Stimulated activated naive CD8-positive, alpha-beta T cell treated with anti-CD3 and anti-CD28 coated beads, Interleukin-15, Interleukin-2, amounts not matched to agents 100 ng/mL and 50 ng/mL, for 24 hours (primary cell): ENCODE measurements at regions not wholly inside any gene's neighbourhood (a gene's known extent, or its start where the extent isn't known, plus 50 kb on each side); places are given as distances from the start of the nearest gene placed in this dataset.

Experiments used
- H3K27ac Mint-ChIP-seq: one replicate; pipeline ENCODE4 v1.8.0; 2021; ENCODE audit warnings: mild to moderate bottlenecking, mixed read lengths
- H3K27me3 Mint-ChIP-seq: one replicate; pipeline ENCODE4 v1.8.0; 2021; ENCODE audit warnings: mixed read lengths
- H3K36me3 Mint-ChIP-seq: one replicate; pipeline ENCODE4 v1.8.0; 2021; ENCODE audit warnings: low read depth, mixed read lengths
- H3K4me1 Mint-ChIP-seq: one replicate; pipeline ENCODE4 v1.8.0; 2021; ENCODE audit warnings: low read depth, mixed read lengths
- H3K4me3 Mint-ChIP-seq: one replicate; pipeline ENCODE4 v1.8.0; 2021; ENCODE audit warnings: mild to moderate bottlenecking, mixed read lengths
- H3K9me3 Mint-ChIP-seq: one replicate; pipeline ENCODE4 v1.8.0; 2021; ENCODE audit warnings: mixed read lengths

DNA sequence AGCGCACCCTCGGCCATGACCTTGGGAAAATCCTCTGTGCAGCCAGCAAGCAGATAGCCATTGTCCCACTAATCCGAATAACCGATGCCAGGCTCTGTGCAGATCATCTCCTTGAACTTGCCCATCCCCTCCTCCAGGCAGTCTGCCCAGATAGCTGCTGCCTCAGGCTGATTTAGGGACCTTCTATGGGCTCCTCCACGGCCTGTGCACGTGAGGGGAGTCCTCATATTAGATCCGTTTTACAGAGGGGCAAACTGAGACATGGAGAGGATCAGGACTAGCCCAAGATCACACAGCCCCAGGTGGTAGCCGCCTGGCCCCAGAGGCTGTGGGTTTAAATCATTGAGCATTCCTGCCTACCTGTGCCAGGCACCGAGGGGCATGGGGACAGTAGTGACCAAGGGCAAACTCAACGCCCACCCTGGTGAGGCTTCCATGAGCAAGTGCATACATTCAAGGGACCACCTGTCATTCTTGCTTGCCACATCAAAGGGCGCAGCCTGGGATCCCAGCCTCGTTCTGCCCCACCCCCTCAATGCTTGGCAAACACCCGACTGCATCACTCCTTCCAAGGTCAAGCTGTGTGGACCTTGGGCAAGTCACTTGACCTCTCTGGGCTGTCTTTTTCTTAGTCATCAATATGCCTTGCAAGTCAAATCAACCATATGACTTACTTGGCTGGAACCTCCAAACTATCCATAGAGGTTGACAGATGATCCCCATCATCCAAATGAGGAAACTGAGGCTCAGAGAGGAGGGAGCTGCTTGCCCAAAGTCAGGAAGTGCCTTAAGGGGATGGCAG lies 131.6 kb downstream of the MN1 start:
- H3K27me3 Mint-ChIP-seq: peaks cover 21% of the 10 kb centered on the region
- no peak overlapping the region for H3K4me3 Mint-ChIP-seq
- H3K4me1 Mint-ChIP-seq: no peaks in the 10 kb centered on the region
- H3K36me3 Mint-ChIP-seq: no peaks in the 10 kb centered on the region
- peaks cover 5% of the 10 kb centered on the region for H3K9me3 Mint-ChIP-seq
- H3K27ac Mint-ChIP-seq: no peak overlapping the region

DNA sequence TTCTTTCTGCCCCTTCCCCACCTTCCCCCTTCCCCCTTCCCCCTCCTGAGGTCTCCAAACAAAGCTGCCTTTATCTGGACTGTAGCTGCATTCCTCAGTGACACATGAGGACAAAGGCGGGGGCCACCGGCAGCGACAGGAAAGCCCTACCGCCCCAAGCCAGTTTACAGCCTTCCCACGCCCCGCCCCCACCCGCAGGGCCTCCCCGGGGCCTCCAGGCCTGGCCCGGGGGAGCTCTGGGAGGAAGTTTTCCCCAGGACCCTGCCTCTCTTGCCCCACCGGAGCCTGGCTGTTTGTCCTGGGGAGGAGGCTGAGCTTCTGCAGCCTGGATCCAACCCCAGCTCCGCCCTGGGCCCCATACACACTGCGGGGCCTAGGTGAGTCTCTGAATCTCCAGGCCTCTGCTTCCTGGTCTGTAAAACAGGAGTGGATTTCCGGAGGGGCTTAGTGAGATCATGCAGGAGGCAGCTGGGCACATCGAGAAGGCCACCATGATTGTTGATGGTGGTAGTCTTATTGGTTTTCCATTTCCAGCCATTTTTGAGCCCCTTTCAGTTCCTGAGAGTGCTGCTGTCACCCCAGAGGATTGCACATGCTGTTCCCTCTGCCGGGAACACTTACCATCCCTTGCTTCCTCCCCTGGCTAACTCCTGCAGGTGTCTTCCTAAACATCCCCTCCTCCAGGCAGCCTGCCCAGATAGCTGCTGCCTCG lies 130.7 kb downstream of the MN1 start:
- H3K9me3 Mint-ChIP-seq: peaks cover 5% of the 10 kb centered on the region
- peaks cover 19% of the 10 kb centered on the region for H3K27me3 Mint-ChIP-seq
- H3K36me3 Mint-ChIP-seq: no peaks in the 10 kb centered on the region
- H3K4me1 Mint-ChIP-seq: no peaks in the 10 kb centered on the region
- no peak overlapping the region for H3K27ac Mint-ChIP-seq
- no peak overlapping the region for H3K4me3 Mint-ChIP-seq

DNA sequence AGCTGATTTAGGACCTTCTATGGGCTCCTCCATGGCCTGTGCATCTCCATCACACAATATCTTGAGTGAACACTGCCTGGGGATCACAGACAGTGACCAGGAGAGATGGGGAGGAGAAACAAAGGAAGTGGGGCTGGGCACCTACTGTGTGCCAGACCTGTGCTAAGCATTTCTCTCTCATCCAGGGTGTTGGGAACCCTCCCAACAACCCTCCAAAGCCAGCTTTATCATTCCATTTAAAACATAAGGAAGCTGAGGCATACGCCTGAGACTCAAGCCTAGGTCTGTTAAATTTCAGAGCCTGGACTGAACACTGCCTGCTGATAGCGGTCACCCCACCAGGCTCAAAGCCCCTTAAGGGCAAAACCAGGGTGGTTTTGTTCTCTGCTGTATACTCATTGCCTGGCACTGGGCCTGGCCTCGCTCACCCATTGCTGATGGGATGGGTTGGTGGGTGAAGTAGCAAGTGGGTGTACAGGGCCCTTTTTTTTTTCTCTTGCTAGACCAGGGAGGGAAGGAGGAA lies 130.1 kb downstream of the MN1 start:
- H3K36me3 Mint-ChIP-seq: no peaks in the 10 kb centered on the region
- peaks cover 3% of the 10 kb centered on the region for H3K9me3 Mint-ChIP-seq
- no peaks in the 10 kb centered on the region for H3K4me1 Mint-ChIP-seq
- peaks cover 18% of the 10 kb centered on the region for H3K27me3 Mint-ChIP-seq
- H3K27ac Mint-ChIP-seq: no peak overlapping the region
- no peak overlapping the region for H3K4me3 Mint-ChIP-seq

DNA sequence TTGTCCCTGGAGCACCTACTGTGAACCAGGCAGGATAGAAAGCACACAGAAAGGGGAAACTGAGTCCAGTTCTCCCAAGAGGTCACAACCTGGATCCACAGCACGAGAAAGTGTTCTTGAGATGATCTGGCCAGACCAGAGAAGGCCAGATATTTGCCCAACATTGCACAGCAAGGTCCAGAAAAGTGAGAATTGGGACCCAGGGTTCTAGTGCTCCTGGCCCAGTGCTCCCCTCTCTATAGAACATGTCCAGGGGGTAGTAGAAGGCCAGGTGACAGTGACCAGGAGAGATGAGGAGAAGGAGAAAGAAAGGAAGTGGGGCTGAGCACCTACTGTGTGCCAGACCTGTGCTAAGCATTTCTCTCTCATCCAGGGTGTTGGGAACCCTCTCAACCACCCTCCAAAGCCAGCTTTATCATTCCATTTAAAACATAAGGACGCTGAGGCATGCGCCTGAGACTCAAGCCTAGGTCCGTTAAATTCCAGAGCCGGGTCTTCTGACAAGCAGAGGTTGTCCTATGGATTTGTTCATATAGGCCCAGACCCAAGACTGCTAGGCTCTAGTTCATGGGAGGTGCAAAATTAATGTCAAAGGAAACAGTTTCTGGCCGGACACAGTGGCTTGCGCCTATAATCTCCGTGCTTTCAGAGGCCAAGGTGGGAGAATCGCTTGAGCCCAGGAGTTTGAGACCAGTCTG lies 128.7 kb downstream of the MN1 start:
- Mint-ChIP-seq H3K4me3 (no peak overlapping the region), H3K4me1 (no peaks in the 10 kb centered on the region), H3K9me3 (no peaks in the 10 kb centered on the region), H3K27me3 (peaks cover 13% of the 10 kb centered on the region), H3K36me3 (no peaks in the 10 kb centered on the region), H3K27ac (no peak overlapping the region)

DNA sequence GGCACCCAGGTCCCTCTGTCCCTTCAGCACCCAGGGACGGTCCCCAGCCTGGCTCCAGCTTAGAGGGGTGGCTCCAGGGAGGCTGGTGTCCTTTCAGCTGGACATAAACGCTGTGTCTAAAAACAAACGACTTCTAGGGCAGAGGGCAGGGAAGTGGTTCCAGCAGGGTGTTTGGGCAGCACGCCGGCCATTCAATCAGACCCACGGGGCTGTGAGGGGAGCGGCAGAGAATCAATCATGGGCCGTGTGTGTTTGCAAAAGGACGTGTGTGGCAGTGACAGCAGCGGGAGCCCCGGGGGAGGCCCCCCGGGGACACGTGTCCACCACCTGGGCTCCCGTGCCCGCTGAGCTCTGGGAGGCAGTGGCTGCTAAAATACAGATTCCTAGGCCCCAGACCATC lies 127.7 kb downstream of the MN1 start:
- Mint-ChIP-seq H3K36me3 (no peaks in the 10 kb centered on the region), H3K4me1 (no peaks in the 10 kb centered on the region), H3K27me3 (peaks cover 13% of the 10 kb centered on the region), H3K9me3 (no peaks in the 10 kb centered on the region), H3K4me3 (no peak overlapping the region), H3K27ac (no peak overlapping the region)

DNA sequence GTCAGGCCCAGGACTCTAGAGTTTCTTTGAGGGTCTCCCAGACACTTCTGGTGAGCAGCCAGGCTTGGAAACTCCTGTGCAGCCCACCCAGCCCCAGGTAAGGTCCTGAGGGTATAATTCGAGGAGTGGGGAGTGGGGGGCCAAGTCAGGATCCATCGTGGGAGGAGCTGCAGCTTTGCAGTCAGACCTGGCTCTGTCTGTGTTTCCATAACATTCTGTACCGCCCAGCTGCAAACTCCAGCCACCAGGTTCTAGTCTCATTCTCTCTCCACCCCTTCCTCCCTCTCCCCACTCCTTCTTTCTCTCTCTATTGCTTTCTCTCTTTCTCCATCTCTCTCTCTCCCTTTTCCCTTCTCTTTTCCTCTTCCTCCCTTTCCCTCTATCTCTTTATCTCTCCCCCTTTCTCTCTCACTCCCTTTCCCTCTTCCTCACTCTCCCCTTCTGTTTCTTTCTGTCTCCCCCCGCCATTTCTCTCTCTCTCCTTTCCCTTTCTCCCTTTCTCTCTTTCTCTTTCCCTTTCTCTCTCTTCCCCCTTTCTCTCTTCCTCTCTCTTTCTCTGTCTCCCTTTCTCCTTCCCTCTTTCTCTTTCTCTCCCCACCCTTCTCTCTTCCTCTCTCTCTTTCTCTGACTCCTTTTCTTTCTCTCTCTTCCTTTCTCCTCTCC lies 127.2 kb downstream of the MN1 start:
- Mint-ChIP-seq H3K9me3 (no peaks in the 10 kb centered on the region), H3K36me3 (no peaks in the 10 kb centered on the region), H3K4me3 (no peak overlapping the region), H3K4me1 (no peaks in the 10 kb centered on the region), H3K27me3 (peaks cover 13% of the 10 kb centered on the region), H3K27ac (no peak overlapping the region)

DNA sequence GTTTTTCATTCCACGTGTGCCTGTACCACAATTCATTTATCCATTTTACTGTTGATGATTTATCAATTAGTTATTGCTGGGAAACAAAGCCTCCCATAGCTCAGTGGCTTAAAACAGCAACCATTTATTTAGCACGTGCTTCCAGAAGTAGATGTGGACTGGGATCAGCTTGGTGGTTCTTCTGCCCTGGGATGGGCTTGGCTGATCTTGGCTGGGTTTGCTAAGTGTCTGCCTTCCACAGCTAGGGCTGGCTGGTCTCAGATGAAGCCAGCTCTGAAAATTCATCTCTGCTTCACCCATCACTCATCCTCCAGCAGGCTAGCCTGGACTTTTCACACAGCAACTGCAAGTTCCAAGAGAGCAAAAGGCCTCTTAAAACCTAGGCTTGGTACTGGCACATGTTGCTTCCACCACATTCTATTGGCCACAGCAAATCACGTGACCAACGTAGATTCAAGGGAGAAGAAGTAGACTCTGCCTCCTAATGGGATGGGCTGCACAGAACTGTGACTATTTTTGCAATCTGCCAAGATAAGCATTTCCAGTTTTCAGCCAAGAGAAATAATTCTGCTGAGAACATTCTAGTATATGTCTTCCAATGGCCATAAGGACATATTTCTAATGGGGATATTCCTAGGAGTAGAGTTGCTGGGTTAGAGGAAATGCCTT lies 124.9 kb downstream of the MN1 start:
- H3K9me3 Mint-ChIP-seq: no peaks in the 10 kb centered on the region
- H3K4me3 Mint-ChIP-seq: no peak overlapping the region
- no peaks in the 10 kb centered on the region for H3K27me3 Mint-ChIP-seq
- no peaks in the 10 kb centered on the region for H3K4me1 Mint-ChIP-seq
- no peaks in the 10 kb centered on the region for H3K36me3 Mint-ChIP-seq
- H3K27ac Mint-ChIP-seq: no peak overlapping the region

DNA sequence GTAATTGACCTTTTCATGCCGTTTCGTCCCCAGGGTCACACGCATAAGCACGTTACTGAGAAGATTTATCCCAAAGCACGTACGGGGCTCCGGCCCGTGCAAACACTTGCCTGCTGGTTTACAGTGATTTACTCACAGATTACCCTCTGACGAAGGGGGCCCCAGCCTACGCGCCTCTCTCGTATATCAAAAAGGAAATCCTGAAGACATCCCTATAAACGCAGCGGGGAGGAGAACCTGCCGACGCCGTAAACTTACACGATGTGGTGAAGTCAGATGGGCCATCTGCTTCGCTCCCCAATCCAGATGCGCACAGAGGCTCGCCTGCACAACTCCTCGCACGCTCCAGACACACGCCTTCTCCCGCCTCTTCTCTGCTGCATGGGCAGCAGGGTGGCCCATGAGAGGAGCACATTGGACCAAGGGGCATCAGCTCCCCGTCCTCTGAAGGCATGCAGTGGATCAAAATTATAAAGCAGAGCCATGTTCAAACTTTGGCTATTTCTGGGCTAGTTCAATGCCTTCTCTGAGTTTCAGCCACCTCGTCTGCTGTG lies 123.6 kb downstream of the MN1 start:
- no peak overlapping the region for H3K4me3 Mint-ChIP-seq

DNA sequence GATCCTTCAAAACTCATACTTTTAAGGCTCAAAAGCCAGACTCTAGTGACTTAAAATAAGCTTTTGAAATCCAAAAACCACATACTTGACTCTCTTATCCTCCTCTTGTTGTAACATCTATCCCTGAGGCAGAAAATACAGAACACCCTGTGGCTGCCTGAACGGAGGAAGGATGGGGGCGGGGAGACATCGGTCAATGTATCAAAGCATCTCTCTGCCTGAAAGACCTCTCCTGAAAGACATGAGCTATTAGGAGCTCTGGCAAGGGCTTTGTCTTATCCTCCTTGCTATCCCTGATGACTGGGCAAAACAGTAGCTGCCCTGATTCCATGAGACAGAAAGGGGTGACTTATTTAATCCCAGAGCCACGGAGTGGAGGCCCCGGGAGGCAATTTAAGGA lies 122.4 kb downstream of the MN1 start:
- Mint-ChIP-seq H3K27ac (no peak overlapping the region), H3K4me1 (no peaks in the 10 kb centered on the region), H3K36me3 (no peaks in the 10 kb centered on the region), H3K9me3 (no peaks in the 10 kb centered on the region), H3K4me3 (no peak overlapping the region), H3K27me3 (no peaks in the 10 kb centered on the region)

More for the DNA sequence above, 123.6 kb downstream of the MN1 start:
- Mint-ChIP-seq H3K4me1 (no peaks in the 10 kb centered on the region), H3K27me3 (no peaks in the 10 kb centered on the region), H3K9me3 (no peaks in the 10 kb centered on the region), H3K27ac (no peak overlapping the region), H3K36me3 (no peaks in the 10 kb centered on the region)

DNA sequence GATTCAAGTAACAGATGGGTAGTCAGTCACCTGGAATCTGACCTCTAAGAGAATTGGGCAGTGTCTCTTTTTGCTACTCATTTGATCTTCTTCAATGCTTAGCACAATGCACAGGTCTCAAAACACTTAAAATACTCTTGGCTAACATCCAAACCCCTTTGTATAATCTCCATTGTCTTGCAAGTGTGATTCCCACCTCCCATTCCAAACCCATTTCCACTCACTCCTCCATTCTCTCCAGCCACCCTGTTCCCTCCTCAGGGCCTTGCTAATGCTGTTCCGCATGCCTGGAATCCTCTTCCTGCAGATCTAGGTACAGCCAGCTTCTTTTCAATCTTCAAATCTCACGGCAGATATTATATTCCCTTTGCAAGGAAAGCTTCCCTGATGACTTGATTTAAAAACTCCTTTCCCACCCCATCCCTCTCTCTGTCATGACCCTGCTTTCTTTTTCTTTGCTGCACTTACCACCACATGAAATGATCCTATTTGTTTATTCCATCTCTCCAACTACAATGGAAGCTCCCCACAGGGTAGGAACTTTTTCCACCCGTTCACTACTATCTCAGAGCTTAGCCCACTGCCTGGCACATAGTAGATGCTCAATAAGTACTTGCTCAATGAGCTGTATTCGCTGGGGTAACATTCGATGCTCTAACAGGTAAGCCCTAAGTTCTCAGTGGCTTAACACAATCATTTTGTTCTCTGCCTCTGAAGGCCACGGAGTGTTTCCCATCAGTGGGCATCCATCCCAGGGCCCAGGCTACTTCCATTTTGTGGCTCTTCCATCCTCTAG lies 121.7 kb downstream of the MN1 start:
- Mint-ChIP-seq H3K36me3 (no peaks in the 10 kb centered on the region), H3K9me3 (no peaks in the 10 kb centered on the region), H3K4me3 (no peak overlapping the region), H3K27ac (no peak overlapping the region), H3K4me1 (no peaks in the 10 kb centered on the region), H3K27me3 (no peaks in the 10 kb centered on the region)

DNA sequence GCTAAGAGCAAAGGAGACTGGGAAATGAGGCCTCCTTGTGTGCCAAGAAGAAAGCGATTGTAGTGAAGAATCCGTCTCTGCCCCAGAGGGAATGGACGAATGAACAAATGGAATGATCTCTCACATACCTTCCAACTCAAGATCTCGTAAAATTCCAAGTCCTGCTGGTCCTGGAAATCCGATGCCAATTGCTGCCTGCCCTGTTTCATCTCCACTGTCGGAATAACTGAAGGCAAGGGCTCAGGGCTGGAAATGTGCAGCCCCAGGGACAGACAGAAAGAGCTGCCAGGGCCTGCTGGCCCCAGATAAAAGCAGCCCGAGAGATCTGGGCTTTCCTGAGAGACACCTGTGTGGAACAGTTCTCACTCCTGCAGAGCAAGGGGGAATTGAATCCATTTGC lies 120.9 kb downstream of the MN1 start:
- Mint-ChIP-seq H3K9me3 (no peaks in the 10 kb centered on the region), H3K27ac (no peak overlapping the region), H3K4me1 (no peaks in the 10 kb centered on the region), H3K4me3 (no peak overlapping the region), H3K27me3 (no peaks in the 10 kb centered on the region), H3K36me3 (no peaks in the 10 kb centered on the region)

DNA sequence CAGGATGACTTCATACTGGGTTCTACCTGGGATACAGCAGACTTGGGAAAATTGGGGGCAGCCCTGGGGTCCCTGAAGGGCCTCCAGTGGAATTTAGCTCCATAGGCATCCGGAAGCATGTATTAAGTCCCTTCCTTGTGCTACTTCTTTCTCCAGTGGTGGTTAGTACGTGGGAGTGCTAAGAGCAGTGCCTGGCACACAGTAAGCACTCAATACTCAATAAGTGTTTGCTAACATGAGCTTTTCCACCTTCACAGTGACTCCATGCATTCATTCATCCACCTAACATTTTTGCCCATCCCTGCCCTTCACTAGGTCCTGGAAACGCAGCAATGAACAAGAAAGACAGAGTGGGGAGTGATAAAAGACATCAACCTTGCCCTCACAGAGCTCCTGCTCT lies 120.5 kb downstream of the MN1 start:
- Mint-ChIP-seq H3K36me3 (no peaks in the 10 kb centered on the region), H3K4me1 (no peaks in the 10 kb centered on the region), H3K4me3 (no peak overlapping the region), H3K27me3 (no peaks in the 10 kb centered on the region), H3K9me3 (no peaks in the 10 kb centered on the region), H3K27ac (no peak overlapping the region)

DNA sequence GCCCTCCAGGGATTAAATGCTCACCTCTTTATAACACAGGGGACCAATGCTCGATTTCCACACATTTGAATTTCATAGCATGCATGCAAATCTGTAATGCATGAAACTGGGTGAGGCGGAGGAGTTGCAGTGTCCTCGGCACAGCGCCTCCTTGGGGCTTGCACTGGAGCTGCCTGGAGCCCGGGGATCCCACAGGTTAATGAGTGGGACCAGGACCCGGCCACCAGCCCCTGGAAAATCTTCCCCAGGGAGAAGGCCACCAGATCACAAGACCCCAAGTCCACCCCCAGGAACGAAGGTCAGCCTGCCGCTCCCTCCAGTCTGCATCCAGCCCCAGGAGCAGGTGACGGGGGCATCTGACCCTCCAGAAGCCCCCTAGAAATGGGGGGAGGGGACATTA lies 119.1 kb downstream of the MN1 start:
- no peak overlapping the region for H3K27ac Mint-ChIP-seq
- no peaks in the 10 kb centered on the region for H3K4me1 Mint-ChIP-seq
- no peaks in the 10 kb centered on the region for H3K36me3 Mint-ChIP-seq
- H3K27me3 Mint-ChIP-seq: no peaks in the 10 kb centered on the region
- H3K4me3 Mint-ChIP-seq: no peak overlapping the region
- H3K9me3 Mint-ChIP-seq: no peaks in the 10 kb centered on the region
